NCI-H1694 treated with DMSO at 0.1 percent for 48 hours (cell line): ENCODE measurements at regions not wholly inside any gene's neighbourhood (a gene's known extent, or its start where the extent isn't known, plus 50 kb on each side); places are given as distances from the start of the nearest gene placed in this dataset.
A peak's percentile ranks its signal among the peaks of the same experiment; 100 is the strongest.

Experiments
- DNase-seq: peaks from one replicate; lab custom pipeline; 2025; lab: John Stamatoyannopoulos, UW

GRCh38 chr18:41621177-41621576, 333.9 kb upstream of the PIK3C3 start:
- no peak for DNase-seq

- no peak for DNase-seq
Observed at GRCh38 chr18:41618147-41618546, 336.9 kb upstream of the PIK3C3 start.

DNA sequence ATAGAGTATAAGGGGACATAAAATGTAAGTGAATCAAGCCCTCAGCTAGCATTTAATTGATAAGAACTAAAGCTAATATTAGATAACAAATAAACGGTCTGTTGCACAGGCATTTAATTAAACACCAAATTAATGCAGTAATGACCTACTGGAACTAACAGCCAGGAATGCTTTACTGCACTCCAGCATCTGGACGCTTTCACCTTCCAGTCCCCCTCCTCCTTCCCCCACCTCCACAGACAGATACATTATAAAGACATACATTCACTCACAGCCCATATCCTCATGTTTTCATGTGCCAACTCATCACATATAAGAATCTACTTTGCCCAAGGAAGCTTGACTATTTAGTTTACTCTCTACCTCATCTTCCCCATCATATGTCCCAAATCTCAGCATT, 337.4 kb upstream of the PIK3C3 start:
- no peak for DNase-seq

DNA sequence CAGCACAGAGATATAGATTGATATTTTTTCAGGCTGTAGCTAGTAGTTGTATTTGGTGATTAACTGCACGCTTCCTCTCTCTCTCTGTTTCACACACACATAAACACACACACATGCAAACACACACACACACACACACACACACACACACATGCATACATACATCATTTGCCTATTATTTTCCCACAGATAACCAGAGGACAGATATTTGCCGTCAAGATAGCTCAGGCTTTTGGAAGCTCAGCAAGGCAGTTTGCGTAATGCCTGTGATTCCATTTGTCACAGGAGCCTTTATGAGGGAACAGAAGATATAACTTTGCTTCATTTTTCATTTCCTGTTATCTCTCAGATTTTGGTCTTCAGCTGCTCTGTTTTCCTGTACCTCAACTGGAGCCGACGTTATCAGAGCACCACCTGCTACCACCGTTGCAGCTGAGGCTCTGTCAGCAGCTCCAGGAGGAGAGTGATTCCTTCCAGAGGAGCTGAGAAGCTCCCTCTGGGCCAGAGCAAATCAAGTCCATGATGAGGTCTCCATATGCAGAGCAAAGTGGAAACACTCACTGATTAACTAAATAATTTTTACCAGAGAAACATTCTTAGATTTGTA, 341.9 kb upstream of the PIK3C3 start:
- DNase-seq, result no peak

DNA sequence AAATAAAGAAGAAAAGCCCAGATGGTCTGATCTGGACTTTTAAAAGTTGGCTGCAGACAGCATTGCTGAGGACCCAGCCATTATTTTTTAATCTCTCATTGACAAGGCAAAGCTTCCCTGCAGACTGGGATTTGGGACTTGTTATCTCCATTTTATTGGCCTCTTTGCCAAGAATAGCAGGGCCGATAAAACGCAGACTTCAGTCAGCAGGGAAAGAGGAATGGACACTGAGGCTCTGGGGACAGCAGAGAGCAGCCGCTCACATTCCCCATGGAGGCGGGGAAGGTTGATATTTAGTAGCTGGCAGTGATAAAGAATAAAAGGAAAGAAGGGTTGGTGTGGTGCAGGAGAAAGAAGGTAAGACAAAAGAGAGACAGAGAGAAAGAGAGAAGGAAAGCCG, 350.1 kb upstream of the PIK3C3 start:
- DNase-seq, result no peak

- no peak for DNase-seq
Observed at GRCh38 chr18:41602034-41602433, 353.0 kb upstream of the PIK3C3 start.

DNA sequence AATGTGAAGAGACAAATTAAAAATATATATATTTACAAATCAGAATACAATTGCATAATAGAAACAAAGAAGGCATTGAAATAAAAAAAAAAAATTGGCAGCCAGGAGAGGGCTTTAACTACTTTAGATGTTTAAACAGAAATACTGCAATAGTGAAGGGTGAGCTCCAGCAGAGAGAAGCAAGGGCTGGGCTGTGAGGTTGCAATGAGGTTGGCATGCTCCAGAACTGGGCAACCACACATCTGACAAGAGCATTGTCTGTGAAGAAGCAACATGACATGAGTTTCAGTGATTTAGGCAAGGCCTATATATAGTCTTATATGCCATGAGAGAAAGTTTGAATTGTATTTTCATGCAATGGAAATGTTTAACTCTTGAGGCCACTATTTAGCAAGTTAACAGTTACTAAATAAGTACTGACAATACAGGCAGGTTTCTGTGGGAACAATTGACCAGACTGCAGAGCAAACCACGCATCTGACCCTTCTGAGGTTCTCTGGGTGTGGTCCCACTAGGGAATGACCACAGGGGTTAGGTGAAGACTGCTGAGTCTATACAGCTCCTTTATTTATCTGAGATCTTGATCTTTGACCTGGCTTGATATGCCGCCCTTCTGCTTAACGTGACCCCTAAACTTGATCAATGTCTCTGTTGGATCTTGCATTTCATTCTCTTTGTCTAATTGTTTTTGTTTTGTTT, 354.2 kb upstream of the PIK3C3 start:
- no peak for DNase-seq

DNA sequence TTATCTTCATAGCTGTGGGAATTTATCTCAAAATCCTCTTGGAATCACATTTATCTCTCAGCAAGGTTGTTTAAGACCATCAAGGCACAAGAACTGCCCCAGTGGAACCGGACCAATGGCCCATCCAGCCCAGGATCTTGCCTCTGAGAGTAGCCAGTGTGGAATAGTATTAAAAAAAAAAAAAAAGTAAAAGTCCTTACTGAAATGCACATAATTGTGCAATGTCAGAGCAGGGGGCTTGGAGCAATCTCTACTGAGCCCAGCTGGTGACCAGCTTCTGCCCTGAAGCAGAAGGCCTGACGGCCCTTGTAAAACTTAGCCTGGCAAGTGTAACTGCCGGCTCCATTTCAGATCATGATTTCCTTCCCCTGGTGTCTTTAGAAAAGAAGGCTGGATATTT, 355.6 kb upstream of the PIK3C3 start:
- DNase-seq, result no peak

- DNase-seq, result no peak
Observed at GRCh38 chr18:41594582-41594981, 360.5 kb upstream of the PIK3C3 start.

DNA sequence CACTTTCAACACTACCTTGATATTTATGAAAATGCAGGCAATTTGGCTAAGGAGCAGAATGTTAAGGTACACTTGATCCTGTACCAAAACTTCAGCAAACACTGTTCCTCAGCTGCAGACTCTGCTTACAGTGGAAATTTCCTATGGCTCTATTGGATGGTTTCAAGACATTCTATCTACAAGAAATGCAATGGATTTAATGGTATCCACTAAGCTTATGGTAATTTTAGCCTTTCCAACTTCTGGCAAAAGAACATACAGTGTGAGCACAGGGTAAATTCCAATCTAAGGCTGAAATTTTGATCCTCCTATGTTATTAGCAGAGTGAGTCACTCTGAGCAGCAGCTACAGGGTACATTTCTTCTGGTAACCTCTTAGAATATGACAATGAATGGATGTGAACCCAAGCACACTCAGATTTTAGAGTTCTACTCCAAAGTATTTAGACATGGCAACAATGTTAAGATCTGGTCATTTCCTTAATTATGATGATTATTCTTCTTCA, 361.8 kb upstream of the PIK3C3 start:
- no peak for DNase-seq

- no peak for DNase-seq
Observed at GRCh38 chr18:41587976-41588375, 367.1 kb upstream of the PIK3C3 start.

- no peak for DNase-seq
Observed at GRCh38 chr18:41585512-41585911, 369.5 kb upstream of the PIK3C3 start.

- DNase-seq, result no peak
Observed at GRCh38 chr18:41579185-41579584, 375.8 kb upstream of the PIK3C3 start.

DNA sequence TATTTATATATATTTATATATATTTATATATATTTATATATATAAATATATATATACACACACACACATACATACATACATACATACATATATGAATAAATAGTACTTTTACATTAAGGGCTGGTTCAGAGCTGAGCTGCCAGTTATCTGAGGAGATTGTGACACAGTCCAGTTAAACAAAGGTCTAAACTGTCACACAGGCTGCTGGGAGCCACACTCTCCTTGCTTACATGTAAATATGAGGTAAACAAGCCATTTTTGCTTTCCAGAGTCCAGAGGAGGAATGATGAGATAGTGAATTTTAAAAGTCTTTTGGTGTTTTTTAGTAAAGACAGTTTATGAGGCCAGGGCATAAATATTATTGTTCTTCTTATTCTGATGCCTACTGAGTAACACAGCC, 377.5 kb upstream of the PIK3C3 start:
- DNase-seq, result no peak

DNA sequence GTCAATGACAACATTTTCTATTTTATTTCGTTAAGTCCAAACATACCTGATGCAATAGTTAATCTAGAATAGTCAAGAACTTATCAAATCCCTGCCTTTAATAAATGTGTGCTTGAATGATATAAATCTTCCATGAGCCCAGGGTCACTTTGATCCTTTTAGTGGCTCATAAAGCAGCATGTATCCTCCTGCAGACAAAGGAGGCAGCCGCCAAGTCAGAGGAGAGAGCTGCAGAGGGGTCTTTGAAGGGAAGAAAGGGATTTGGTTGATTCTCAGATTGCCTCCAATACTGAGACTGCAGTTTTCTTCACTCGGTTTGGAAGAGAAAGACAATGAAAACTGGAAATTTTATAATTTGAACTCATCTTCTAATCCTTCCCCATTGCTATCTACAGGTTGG, 378.4 kb upstream of the PIK3C3 start:
- DNase-seq, result no peak

GRCh38 chr18:41569867-41570266, 385.2 kb upstream of the PIK3C3 start:
- no peak for DNase-seq

DNA sequence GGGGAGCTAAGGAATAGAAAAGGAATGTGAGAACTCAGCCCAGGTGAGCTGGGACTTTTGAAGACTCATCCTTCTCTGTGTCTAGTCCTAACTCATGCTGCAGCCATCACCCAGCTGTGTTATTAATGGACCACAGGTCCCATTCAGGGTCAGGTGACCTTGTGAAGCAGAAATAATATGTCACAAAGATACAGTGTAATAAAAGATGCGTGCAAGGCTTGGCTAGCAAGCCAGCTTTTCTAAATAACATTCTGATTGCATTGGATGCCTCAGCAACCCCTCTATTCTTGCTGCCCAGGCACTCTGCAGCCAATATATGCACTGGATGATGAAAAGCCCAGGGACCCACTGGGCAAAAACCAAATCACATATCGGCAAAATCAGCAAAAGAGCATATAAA, 393.1 kb upstream of the PIK3C3 start:
- DNase-seq, result no peak

GRCh38 chr18:41558715-41559114, 396.3 kb upstream of the PIK3C3 start:
- no peak for DNase-seq

DNA sequence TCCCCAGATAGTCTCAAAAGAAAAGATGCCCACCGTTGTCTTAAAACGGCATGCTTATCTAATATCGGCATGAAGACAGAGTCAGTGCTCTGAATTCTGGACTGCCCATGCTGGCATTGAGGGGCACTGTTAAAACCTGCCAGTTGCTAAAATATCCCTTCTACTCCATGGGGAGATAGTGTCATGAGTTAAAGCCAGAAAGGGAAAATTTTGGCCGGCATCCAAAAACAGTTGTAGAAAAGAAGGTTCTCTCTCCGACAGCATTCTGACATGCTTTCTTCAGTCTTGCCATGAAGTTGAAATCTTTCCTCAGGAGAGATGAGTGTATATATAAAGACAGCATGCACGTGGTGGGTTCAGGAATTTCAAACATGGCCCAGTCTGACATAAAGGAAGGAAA, 401.3 kb upstream of the PIK3C3 start:
- no peak for DNase-seq

DNA sequence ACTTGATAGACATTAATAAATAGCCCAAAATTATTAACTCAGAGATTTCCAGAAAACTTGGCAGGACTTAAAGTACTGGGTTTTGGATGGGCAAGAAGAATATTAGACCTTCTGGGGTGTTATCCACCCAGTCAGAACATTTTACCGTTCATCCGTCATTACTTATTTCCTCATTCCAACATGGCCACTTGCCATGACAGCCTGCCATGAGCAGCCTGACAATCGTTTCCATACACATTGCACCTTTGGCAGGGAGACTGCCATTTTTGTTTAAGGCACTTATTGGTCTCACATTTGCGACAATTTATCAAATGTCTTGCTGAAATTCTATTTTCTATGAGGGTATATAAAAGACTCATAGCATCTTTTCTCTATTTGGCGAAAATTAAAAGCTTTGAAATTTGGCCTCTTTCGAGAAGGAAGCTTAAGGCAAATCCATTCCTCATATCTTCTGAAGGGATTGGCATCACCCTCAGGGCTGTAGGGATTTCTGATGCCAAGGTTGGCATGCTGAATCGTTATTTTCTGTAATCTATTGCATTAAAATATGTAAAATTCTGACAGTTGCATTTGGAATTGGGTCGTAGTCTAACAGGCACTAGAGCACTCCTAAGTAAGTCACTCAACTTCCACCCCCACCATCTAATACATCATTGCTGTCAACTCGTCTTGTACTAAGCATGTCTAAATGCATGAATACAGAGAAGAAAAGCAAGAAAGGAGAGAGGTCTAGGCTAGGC, 406.3 kb upstream of the PIK3C3 start:
- DNase-seq, result no peak

- peak; percentile 1 for DNase-seq
Observed at GRCh38 chr18:41545091-41545888, 409.7 kb upstream of the PIK3C3 start.

GRCh38 chr18:41543815-41544214, 411.2 kb upstream of the PIK3C3 start:
- no peak for DNase-seq
